SH-SY5Y (cell line): ENCODE measurements at regions not wholly inside any gene's neighbourhood (a gene's known extent, or its start where the extent isn't known, plus 50 kb on each side); places are given as distances from the start of the nearest gene placed in this dataset.

ENCODE experiments used
- GATA2 ChIP-seq: IDR thresholded peaks from 2 replicates; pipeline ENCODE4 v1.6.1; 2011; ENCODE audit warnings: mild to moderate bottlenecking, low read depth, low read length
- GATA3 ChIP-seq: IDR thresholded peaks from 2 replicates; pipeline ENCODE4 v1.6.1; 2011; ENCODE audit warnings: low read depth, mild to moderate bottlenecking, low read length, moderate library complexity

DNA sequence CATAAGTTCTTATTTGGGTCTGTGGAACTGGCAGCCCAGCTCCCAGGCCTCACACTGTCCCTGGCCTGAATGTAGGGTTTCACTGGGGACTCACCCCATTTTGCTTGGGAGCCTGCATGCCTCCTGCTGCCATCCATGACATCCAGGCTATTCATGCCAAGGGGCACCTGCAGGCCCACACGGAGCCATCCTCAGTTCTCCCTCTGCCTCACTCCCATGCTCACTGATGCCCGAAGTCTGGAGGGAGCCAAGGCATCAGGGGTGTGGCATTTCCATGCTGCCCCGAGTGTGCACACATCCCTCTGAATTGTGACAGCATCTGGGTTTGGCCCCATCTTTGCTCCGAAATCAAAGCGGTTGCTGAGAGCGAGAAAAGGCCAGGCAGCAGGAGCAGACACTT lies 67.4 kb upstream of the ZNF804A start:
- no peak for TF ChIP-seq GATA2
- no peak for TF ChIP-seq GATA3
